Fibroblast of skin of left biceps (primary cell): ENCODE measurements at regions not wholly inside any gene's neighbourhood (a gene's known extent, or its start where the extent isn't known, plus 50 kb on each side); places are given as distances from the start of the nearest gene placed in this dataset.
"Not testable (repeated sequence)": the region's sequence is repeated elsewhere in the genome, so short reads cannot be mapped to it uniquely, and the experiment has no call there.

Experiments used
- DNase-seq, 2 experiments: peaks; one replicate each; pipeline ENCODE4 v3.0.0-alpha.2; 2013; ENCODE audit warnings: low read depth in 2 of 2

DNA sequence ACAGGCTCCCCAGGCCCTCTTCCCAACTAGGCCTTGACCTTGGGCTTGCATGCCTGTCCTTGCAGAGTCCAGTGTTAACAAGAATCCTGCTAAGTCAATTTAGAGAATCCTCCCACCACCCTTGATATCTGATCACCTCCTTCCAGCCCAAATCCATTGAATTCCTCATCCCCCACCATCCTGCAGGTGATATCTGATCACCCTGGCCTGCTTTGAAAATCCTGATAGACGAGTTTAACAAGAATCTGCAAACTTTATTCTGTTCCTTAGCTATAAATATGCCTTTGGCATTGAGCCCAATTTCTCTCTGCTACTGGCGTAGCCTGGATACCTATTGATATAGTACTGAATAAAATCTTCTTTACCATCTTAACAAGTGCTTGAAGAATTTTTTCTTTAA is 125.5 kb downstream of the DIRAS2 start:
- DNase-seq, result no peak

DNA sequence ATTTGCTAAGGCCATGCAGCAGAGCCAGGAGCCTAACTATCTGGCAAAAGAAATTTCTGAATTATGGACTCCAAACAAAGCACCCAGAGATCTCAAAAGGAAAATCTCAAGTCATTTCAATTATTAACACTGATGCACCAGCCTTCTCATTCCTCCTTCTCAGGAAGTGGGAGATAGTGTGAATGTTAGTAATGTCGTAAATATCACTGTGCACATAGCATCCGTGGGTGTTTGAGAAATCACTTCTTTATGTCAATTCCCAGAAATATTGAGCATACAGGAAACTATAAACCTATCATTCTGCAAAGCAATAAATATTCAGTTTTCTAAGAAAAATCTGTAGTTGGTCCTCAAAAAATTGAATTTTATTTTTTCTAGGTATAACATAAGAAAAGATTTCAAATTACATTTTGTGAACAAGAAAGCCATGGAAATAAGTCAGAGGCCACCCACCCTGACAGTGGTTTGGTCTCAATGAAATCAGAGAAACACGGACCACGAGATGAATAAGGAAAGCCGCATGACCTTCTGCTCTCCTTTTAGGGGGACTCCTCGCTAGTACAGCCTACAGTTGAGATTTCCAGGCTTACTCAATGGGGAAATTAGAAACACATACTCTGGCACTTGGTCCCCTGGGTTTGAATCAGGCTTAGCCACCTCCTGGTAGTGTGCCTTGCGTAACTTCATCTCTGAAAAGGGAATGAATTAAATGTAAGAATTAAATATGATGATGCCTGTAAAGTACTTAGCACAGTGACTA is 120.6 kb downstream of the DIRAS2 start:
- no peak for DNase-seq

DNA sequence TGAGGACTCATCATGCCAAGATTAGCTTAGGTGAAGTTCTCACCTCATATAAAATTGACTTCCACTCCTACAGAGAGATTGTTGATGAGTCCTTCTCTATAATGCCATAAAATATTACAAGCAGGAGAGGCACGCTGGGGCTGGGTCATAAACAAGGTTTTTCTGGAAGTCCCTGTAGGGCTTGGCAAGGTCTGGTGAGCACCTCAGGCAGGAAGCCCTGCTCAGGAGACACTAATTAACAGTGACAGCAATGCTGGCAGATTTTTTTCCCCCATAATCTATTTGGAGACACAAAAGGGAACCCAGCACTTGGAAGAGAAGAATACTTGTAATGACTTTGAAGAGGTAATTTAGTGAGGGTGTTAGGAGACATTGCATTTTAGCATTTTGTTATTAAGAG is 118.7 kb downstream of the DIRAS2 start:
- DNase-seq, result no peak

DNA sequence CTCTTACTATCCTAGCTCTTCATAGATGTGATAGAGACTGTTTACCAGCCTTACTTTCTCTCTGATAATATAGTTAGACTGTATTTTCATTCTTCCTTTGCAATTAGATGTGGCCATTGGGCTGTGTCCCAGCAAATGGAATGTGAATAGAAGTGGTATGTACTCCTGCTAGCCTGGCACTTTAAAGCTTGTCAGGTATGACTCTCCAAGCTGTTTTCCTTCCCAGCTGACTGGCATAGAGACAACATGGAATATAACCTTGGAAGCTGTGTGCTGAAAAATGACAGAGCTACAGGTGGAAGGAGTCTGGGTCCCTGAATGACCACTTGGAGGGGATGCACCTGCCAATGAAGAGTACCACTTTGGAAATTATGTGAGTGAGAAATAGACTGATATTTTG is 116.2 kb downstream of the DIRAS2 start:
- DNase-seq, result no peak

DNA sequence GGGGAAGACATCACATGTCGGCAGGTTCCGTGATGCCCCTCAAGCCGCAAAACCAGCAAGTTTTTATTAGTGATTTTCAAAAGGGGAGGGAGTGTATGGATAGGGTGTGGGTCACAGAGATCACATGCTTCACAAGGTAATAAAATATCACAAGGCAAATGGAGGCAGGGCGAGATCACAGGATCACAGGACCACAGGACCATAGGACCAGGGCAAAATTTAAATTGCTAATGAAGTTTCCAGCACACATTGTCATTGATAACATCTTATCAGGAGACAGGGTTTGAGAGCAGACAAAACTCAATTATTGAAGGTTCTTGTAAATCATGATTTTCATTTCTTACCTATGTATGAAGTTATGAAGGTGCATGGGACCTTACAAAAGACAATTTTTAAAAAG is 106.5 kb downstream of the DIRAS2 start:
- not testable (repeated sequence) for DNase-seq

DNA sequence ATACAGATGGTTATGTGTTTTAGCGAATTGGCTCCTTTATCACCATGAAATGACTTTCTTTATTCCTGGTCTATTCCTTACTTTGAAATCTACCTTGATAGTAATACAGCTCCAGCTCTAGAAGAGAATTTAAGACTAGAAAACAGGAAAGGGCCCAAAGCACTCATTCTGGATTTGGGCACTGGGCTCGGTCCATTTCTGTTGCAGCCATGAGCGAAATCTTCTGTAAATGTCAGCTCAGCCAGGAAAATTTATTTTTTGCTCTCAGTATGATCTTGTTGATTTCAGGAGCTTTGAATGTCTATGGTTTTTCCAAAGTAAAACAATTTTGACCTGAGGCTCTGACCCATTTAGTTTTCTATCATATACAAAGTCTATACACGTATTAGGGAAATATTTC is 104.1 kb downstream of the DIRAS2 start:
- no peak for DNase-seq

DNA sequence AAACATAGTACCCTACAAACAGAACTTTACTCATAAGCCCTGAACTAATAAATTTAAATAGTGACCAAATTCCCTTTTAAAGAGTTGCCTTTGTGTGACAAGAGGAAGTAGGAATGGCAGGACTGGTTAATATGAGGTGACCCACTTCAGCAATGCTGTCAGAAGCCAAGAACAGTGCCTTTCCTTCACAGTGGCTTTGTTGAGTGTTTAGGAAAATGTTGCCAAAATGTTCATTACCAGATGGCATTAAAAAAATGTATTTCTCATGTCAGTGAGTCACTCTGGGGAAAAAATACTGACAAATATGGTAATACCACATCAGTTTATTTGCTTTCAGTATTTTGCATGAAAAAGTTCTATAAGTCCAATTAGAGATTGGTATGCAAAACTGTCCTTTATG is 103.3 kb downstream of the DIRAS2 start:
- no peak for DNase-seq

DNA sequence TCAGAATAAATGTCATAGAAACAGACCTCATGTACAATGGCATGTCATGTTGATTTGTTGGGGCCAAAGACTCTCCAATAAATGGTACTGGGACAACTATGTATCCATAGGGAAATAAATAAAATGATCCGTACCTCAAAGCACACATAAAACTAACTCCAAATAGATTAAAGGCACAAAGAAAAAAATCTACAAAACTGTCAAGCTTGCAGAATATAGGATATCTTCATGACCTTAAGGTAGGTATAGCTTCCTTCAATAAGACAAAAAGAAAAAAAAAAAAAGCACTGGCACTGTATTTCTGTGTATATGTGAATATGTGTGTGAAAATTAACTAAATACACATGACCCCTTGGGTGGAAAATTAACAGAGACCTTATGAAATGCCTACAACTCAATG is 101.9 kb downstream of the DIRAS2 start:
- DNase-seq, result no peak

DNA sequence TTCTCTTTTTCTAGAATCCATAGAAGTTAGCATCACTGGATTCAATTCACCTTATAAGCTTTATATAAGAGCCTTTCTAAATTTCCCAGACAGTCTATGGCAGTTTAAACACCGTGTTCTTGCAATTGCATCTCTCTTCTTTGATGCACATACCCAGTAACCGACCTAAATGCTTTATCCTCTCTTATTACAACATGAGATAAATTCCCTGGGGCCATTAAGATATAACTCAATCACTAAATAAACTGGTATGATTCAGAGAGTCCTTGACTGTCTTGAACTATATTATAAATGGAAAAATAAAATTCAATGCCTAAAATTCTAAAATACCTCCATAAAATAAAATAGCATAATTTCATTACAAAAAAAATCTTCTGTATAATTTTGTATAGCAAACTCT is 98.1 kb downstream of the DIRAS2 start:
- DNase-seq, result no peak

DNA sequence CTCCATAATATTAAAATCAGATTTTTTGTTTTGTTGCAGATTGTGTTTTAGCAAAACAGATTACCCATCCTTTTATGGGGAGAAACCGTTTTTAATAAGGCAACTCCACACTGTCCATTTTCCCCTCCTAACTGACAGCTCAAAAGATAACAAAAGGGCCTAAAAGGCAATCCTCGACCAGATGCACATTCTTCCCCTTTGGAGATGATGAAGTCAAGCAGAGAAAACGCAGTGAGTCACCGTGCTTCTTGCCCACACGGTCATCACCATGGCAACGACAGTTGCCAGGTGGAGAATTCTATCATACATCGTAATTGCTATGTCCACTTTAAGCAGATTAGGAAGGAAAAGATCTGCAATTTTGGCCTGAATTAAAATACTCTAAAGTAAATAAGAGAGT is 96.4 kb downstream of the DIRAS2 start:
- peak; percentile 55 to 62 for DNase-seq

DNA sequence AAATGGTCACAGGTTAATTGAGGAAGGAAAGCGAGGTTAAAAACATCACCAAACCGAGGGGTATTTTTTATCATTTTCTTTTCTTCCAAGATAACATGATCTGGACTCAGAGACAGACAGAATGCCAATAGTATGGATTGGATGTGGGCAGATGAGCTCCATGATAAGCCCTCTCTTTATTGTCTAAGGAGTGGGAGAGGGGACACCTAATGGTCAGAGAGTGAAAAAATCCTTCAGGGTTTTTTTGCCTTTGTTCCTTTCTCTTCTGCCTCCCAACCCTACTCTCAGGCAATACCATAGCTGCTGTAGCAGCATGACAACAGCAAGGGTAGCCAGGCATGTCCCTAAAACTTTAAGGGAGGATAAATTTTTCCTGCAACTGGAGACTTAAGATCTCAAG is 94.7 kb downstream of the DIRAS2 start:
- no peak for DNase-seq

DNA sequence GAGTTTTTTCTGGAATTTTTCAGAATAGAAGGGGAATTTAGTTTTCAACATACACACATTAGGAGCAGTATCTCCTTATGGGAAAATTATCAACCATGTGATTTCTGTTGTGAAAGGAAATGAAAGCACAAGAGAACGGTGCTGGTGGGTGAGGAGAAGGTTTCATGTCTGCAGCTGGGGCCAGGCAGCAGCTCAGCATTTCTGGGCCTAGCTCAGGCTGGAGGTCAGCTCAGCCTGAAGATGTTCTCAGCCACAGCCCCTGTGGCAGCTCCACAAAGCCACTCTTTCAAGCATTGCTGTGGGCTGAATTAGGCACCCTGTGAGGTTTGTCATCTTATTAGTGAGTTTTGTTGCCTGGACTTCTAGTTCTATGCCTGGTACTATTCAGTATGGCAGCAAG is 90.3 kb downstream of the DIRAS2 start:
- no peak for DNase-seq

DNA sequence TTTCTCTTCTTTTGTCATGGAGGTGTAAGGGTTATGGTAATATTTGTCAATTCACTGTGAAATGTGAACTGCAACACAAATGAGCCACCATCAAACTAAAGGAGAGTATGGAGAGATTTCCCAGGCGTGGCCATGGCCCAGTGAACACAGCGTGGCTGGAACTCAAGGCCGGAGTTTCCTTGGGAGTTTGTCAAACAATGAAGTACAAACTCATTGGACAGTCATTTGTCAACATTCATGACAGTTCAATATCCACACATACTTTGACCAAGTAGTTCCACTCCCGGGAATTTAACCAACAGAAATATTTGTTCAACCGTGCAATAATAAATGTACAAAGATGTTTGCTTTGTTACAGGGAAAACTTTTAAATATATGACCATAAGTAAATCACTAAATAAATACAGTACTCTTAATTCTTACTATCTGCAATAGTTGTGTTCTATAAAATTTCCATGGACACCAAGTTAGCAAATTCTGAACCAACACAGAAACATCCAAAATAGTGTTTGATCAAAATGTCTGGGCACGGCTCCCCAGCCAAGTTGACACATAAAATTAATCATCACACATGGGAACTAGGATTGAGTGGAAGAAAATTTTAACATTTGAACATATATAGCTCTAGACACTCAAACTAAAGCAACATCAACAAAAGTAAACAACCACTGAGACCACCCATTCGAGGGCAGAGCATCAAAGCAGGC is 87.1 kb downstream of the DIRAS2 start:
- no peak for DNase-seq

DNA sequence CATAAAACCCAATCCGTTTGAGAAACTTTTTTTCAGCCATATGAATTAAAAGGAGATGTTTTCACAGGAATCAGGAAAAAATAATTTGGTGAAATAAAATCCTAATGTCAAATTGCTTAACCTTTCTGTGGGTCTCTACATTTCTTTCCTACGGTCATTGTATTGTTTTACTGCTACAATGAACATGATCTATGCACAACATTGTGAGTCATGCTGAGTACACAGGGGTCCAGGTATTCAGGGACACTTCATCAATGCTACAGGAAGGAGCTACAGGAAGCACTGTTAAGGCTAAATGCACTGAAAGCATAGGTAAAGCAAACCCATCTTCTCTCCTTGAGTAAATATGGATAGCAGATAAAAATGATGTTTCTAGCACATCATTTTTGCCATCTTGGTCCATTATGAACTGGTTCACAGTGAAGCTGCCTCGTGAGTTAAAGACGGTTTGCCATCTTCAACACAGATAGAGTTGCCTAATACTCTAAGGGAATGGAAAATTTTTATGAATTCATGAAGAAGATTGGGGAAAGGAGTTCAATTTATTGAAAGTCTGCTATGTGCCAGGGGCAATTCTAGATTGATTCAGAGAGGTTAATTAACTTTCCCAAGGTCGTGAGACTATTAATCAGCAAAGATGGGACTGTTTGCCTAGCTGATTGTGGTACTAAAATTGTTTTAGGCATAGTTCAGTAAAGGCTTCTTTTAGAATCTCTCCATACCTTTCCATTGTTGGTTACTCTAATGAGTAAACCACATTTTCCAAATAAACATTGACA is 85.5 kb downstream of the DIRAS2 start:
- DNase-seq, result no peak

DNA sequence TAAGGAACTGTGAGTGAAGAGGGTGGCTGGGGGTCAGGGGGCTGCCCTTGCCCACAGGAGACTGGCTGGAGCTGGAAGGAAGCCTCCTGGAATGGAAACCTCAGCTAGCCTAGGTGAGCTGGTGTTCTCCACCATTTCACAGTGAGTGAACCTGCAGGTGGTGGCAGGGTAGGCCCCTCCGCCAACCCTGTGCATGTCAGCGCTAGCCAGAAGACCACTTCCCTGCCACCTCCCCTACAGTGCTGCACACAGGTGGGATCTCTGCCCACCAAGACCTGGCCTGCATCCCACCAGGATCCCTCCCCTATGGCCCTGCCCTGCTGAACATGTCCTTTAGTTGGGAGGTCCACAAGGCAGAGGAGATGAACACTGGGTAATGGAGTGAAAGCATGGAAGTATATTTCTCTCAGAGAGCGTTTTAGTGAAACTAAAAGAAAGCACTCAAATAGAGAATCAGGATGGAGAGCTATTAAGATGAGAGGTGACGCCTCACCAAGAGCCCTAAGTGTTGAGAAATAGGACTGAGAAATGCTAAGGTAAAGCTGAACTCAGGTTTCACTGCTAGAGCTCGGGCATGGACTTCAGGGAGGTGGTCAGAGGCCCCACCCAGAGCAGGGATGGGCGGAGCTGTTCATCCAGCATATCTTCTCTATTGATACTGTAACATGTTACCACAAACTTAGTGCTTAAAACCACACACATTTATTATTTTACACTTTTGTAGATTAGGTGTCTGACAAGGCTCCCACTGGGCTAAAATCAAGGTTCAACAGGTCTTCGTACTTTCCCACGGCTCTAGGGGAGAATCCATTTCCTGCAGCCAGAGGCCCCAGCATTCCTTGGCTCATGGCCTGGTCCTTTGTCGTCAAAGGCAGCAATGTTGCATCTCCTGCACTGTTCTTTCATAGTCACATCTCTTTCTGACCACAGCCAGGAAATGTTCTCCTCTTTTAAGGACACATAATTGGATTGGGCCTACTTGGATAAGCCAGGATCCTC is 83.2 kb downstream of the DIRAS2 start:
- DNase-seq, result no peak
